Panc1 (cell line): ENCODE measurements at regions not wholly inside any gene's neighbourhood (a gene's known extent, or its start where the extent isn't known, plus 50 kb on each side); places are given as distances from the start of the nearest gene placed in this dataset.

ENCODE experiments used
- ATAC-seq: fragments of 200-7000 bp; cut with Tn5 transposase; 2 replicates; pipeline ENCODE4 v1.9.1; 2020; ENCODE audit warnings: mild to moderate bottlenecking, moderate library complexity
- BruUV-seq: library from RNA; stranded (reverse); fragments of 400-500 nt; replicated peaks from 2 replicates; lab custom pipeline; 2021; lab: Mats Ljungman, UMichigan
- CTCF ChIA-PET: fragments of 300-600 bp; sonication (Branson Sonifier 250); formaldehyde crosslinking; loops from one replicate; lab custom pipeline; 2022; ENCODE audit warnings: antibody characterized with exemption; lab: Charles Lee
- POLR2A ChIA-PET: fragments of 300-600 bp; sonication (Branson Sonifier 250); formaldehyde crosslinking; loops from one replicate; lab custom pipeline; 2022; ENCODE audit warnings: antibody characterized with exemption; lab: Charles Lee
- DNase-seq: peaks from one replicate; pipeline ENCODE4 v3.0.0-alpha.2; 2010; ENCODE audit warnings: low read depth, low spot score
- H3K27ac ChIP-seq: 2 replicates; pipeline ENCODE4 v1.5.1; 2011; ENCODE audit warnings: mild to moderate bottlenecking, low read length, inconsistent platforms
- H3K27me3 ChIP-seq: fragments of 200-500 bp; sonication (Bioruptor generic); 2 replicates; pipeline ENCODE4 v1.6.0; 2014; ENCODE audit warnings: low read length, inconsistent platforms; ENCODE audit not compliant: control insufficient read depth, insufficient read depth
- H3K36me3 ChIP-seq: fragments of 200-500 bp; sonication (Bioruptor generic); 2 replicates; pipeline ENCODE4 v1.5.1; 2014; ENCODE audit warnings: inconsistent platforms, mild to moderate bottlenecking, low read length, moderate library complexity; ENCODE audit not compliant: control insufficient read depth, insufficient read depth
- H3K4me1 ChIP-seq: 2 replicates; pipeline ENCODE4 v1.5.1; 2011; ENCODE audit warnings: inconsistent platforms, mild to moderate bottlenecking, low read length, moderate library complexity; ENCODE audit not compliant: control insufficient read depth, insufficient read depth
- H3K4me3 ChIP-seq, 2 experiments: 2 replicates each; pipeline ENCODE4 v1.5.1; 2011 to 2012; ENCODE audit warnings: low read depth in 2 of 2, low read length in 2 of 2, mild to moderate bottlenecking in 2 of 2, inconsistent platforms in 1 of 2, moderate library complexity in 1 of 2
- H3K9me3 ChIP-seq: fragments of 200-500 bp; sonication (Bioruptor generic); 2 replicates; pipeline ENCODE4 v1.5.1; 2014; ENCODE audit warnings: low read depth, mild to moderate bottlenecking, inconsistent platforms, low read length, moderate library complexity; ENCODE audit not compliant: control insufficient read depth, insufficient read depth
- CTCF ChIP-seq: fragments of 450-650 bp; IDR thresholded peaks from 2 replicates; pipeline ENCODE4 v1.5.1; 2017; ENCODE audit warnings: mild to moderate bottlenecking
- POLR2AphosphoS5 ChIP-seq: IDR thresholded peaks from 2 replicates; pipeline ENCODE4 v1.6.1; 2012; ENCODE audit warnings: mild to moderate bottlenecking, low read depth, low read length, moderate library complexity
- REST ChIP-seq, 2 experiments: IDR thresholded peaks; 2 replicates each; pipeline ENCODE4 v1.6.1; 2011 to 2012; ENCODE audit warnings: low read depth in 2 of 2, control low read depth in 1 of 2, low read length in 1 of 2, mild to moderate bottlenecking in 1 of 2, moderate library complexity in 1 of 2; ENCODE audit not compliant: insufficient read depth in 1 of 2
- SIN3A ChIP-seq: IDR thresholded peaks from 2 replicates; pipeline ENCODE4 v1.6.1; 2012; ENCODE audit warnings: low read depth, mild to moderate bottlenecking, low read length, moderate library complexity, borderline replicate concordance; ENCODE audit not compliant: insufficient read depth
- TCF7L2 ChIP-seq: IDR thresholded peaks from 2 replicates; pipeline ENCODE4 v1.6.1; 2011; ENCODE audit warnings: mild to moderate bottlenecking, low read depth, low read length, inconsistent platforms
- in situ Hi-C: cut with HindIII; loops from 2 replicates; pipeline ENCODE4 v1.10.0; 2016; ENCODE audit warnings: low sequenced_read_pairs, low pct_unique_long_range_greater_than_20kb
- intact Hi-C: fragments of 100-400 bp; cut with micrococcal nuclease; formaldehyde crosslinking; loops from one replicate; pipeline ENCODE4 v1.10.0; 2022; ENCODE audit not compliant: unreplicated experiment

DNA sequence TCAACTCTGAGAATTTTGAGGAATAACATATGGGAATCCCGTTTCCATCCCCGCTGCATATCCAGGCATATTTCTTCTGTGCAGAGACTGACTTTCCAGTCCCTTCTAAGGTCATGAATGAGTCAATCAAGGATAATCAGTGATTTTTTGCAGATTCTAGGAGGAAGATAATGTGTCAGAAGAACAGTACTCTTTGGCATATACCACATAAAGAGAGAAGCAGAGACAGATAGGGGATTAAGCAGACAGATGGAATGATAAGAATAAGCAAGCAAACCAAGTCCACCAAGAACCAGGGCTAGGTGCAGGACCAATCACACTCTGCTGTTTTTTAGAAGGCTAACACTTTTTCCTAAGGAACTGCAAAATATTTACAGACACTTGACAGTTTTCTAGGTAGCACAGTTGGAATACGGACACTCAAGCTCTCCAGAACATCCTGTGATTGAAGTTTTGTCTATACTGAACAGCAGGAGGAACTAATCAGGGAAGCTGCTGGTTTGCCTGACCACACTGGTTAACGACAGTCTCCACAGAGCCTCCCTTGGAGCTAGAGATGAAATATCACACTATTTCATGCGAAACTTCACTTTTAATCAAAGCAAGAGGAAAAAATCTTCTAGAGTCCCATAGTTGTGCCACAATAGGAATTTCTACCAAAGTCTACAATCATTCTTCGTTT, 450.0 kb upstream of the KCNMB2 start:
- peaks cover 20% of the 10 kb centered on the region for H3K4me1 ChIP-seq
- no peak for DNase-seq
- no peak for ATAC-seq
- POLR2A ChIA-PET = no interaction called here
- BruUV-seq = no TSS peak
- H3K9me3 ChIP-seq = no peaks in the 10 kb centered on the region
- in situ Hi-C loops (no loop called here), intact Hi-C loops (no loop called here)
- no peak overlapping the region for H3K4me3 ChIP-seq
- H3K27me3 ChIP-seq = no peaks in the 10 kb centered on the region
- CTCF ChIA-PET = no interaction called here
- TF ChIP-seq CTCF = no peak
- TF ChIP-seq SIN3A = no peak
- TF ChIP-seq POLR2AphosphoS5 = no peak
- no peaks in the 10 kb centered on the region for H3K36me3 ChIP-seq
- H3K27ac ChIP-seq = peak overlapping the region; percentile 32; the same call in 1 of the 2 replicates

- H3K9me3 ChIP-seq = no peaks in the 10 kb centered on the region
- in situ Hi-C loops = no loop called here
- BruUV-seq = no TSS peak
- no peak for DNase-seq
- ATAC-seq = no peak
- no peaks in the 10 kb centered on the region for H3K27me3 ChIP-seq
- peaks cover 20% of the 10 kb centered on the region for H3K4me1 ChIP-seq
- intact Hi-C loops = no loop called here
- ChIA-PET CTCF (no interaction called here), POLR2A (no interaction called here)
- no peak overlapping the region; the same call in 1 of the 2 replicates for H3K27ac ChIP-seq
- no peak for TF ChIP-seq SIN3A
- no peak for TF ChIP-seq CTCF
- no peak for TF ChIP-seq POLR2AphosphoS5
- TF ChIP-seq TCF7L2 = no peak
- no peak for TF ChIP-seq REST (IDR thresholded peaks at IDR 0.05; ENCODE audit: insufficient read depth in 1 of 2, low read depth in 2 of 2, low read length in 1 of 2)
- H3K36me3 ChIP-seq = no peaks in the 10 kb centered on the region
- H3K4me3 ChIP-seq = no peak overlapping the region
These were observed 448.9 kb upstream of the KCNMB2 start for GRCh38 chr3:178087376-178087775.
